GM23338 (cell line): ENCODE measurements at regions not wholly inside any gene's neighbourhood (a gene's known extent, or its start where the extent isn't known, plus 50 kb on each side); places are given as distances from the start of the nearest gene placed in this dataset.

Source experiments
- ATAC-seq: fragments of 200-7000 bp; cut with Tn5 transposase; 3 replicates; pipeline ENCODE4 v1.9.1; 2020
- DNase-seq: peaks from one replicate; pipeline ENCODE4 v3.0.0-alpha.2; 2015; ENCODE audit warnings: low spot score
- H2AFZ ChIP-seq: fragments of 200-600 bp; sonication (generic); 2 replicates; pipeline ENCODE4 v1.8.0; 2016; ENCODE audit warnings: antibody characterized with exemption, mild to moderate bottlenecking, moderate library complexity
- H3F3A ChIP-seq: fragments of 200-600 bp; sonication (generic); replicated peaks from 2 replicates; pipeline ENCODE4 v1.8.0; 2017; ENCODE audit warnings: antibody characterized with exemption, mixed run types, low read depth
- H3K27ac ChIP-seq: fragments of 200-600 bp; sonication (generic); 2 replicates; pipeline ENCODE4 v1.6.1; 2016; ENCODE audit warnings: low read depth
- H3K27me3 ChIP-seq: fragments of 200-600 bp; sonication (generic); 2 replicates; pipeline ENCODE4 v1.8.0; 2016; ENCODE audit warnings: mild to moderate bottlenecking, mixed run types, moderate library complexity; ENCODE audit not compliant: insufficient read depth
- H3K36me3 ChIP-seq: fragments of 200-600 bp; sonication (generic); 2 replicates; pipeline ENCODE4 v1.8.0; 2016; ENCODE audit warnings: mild to moderate bottlenecking; ENCODE audit not compliant: insufficient read depth
- H3K4me1 ChIP-seq: fragments of 200-600 bp; sonication (generic); 2 replicates; pipeline ENCODE4 v1.8.0; 2016; ENCODE audit warnings: mild to moderate bottlenecking, moderate library complexity; ENCODE audit not compliant: insufficient read depth
- H3K4me2 ChIP-seq: fragments of 200-600 bp; sonication (generic); 2 replicates; pipeline ENCODE4 v1.7.1; 2017; ENCODE audit warnings: mixed run types
- H3K4me3 ChIP-seq: fragments of 200-600 bp; sonication (generic); 2 replicates; pipeline ENCODE4 v1.6.1; 2016; ENCODE audit warnings: mixed run types
- H3K79me2 ChIP-seq: fragments of 200-600 bp; sonication (generic); replicated peaks from 2 replicates; pipeline ENCODE4 v1.8.0; 2017; ENCODE audit warnings: mild to moderate bottlenecking; ENCODE audit not compliant: insufficient read depth
- H3K9me2 ChIP-seq: fragments of 200-600 bp; sonication (generic); 2 replicates; pipeline ENCODE4 v1.8.0; 2017; ENCODE audit not compliant: insufficient read depth
- H4K20me1 ChIP-seq: fragments of 200-600 bp; sonication (generic); replicated peaks from 2 replicates; pipeline ENCODE4 v1.8.0; 2017; ENCODE audit warnings: mild to moderate bottlenecking; ENCODE audit not compliant: insufficient read depth
- H3K27ac Mint-ChIP-seq: 2 replicates; pipeline ENCODE4 v1.8.0; 2020; ENCODE audit warnings: inconsistent platforms, mild to moderate bottlenecking, moderate library complexity, mixed read lengths
- H3K27me3 Mint-ChIP-seq: 3 replicates; pipeline ENCODE4 v1.8.0; 2022; ENCODE audit warnings: low read depth, mild to moderate bottlenecking, moderate library complexity, mixed read lengths, inconsistent platforms; ENCODE audit not compliant: insufficient read depth, poor library complexity
- H3K36me3 Mint-ChIP-seq: 3 replicates; pipeline ENCODE4 v1.8.0; 2021; ENCODE audit warnings: low read depth, mild to moderate bottlenecking, inconsistent platforms, moderate library complexity, mixed read lengths
- H3K4me1 Mint-ChIP-seq: 3 replicates; pipeline ENCODE4 v1.8.0; 2020; ENCODE audit warnings: mild to moderate bottlenecking, inconsistent platforms, mixed read lengths
- H3K4me3 Mint-ChIP-seq: 3 replicates; pipeline ENCODE4 v1.8.0; 2021; ENCODE audit warnings: moderate library complexity, mild to moderate bottlenecking, inconsistent platforms, mixed read lengths
- H3K9me3 Mint-ChIP-seq: 3 replicates; pipeline ENCODE4 v1.8.0; 2020; ENCODE audit warnings: moderate library complexity, mild to moderate bottlenecking, inconsistent platforms, mixed read lengths
- EZH2phosphoT487 ChIP-seq: fragments of 200-600 bp; sonication (generic); IDR thresholded peaks from one replicate; pipeline ENCODE4 v1.8.1; 2018; ENCODE audit warnings: antibody characterized with exemption; ENCODE audit not compliant: unreplicated experiment
- JUNB ChIP-seq: IDR thresholded peaks from one replicate; pipeline ENCODE4 v1.6.1; 2016; ENCODE audit warnings: antibody characterized with exemption; ENCODE audit not compliant: unreplicated experiment
- NANOG ChIP-seq: IDR thresholded peaks from 2 replicates; pipeline ENCODE4 v1.6.1; 2016; ENCODE audit warnings: antibody characterized with exemption, borderline replicate concordance
- POLR2AphosphoS5 ChIP-seq: IDR thresholded peaks from 2 replicates; pipeline ENCODE4 v1.6.1; 2016; ENCODE audit warnings: antibody characterized with exemption, low read depth
- ZNF114 ChIP-seq: fragments of 250-450 bp; sonication (Bioruptor Pico); IDR thresholded peaks from 2 replicates; pipeline ENCODE4 v1.5.0; 2020; ENCODE audit warnings: mild to moderate bottlenecking, moderate library complexity
- ZNF331 ChIP-seq: fragments of 250-450 bp; sonication (Bioruptor Pico); IDR thresholded peaks from 2 replicates; pipeline ENCODE4 v1.5.0; 2020; ENCODE audit warnings: low read depth, mild to moderate bottlenecking, moderate library complexity
- TF ChIP-seq, protein P1 (sequence below): IDR thresholded peaks from 2 replicates; pipeline ENCODE4 v1.6.1; 2016; ENCODE audit warnings: antibody characterized with exemption
- TF ChIP-seq, protein P2 (sequence below): fragments of 250-450 bp; sonication (Bioruptor Pico); IDR thresholded peaks from 2 replicates; pipeline ENCODE4 v1.5.0; 2020; ENCODE audit warnings: mild to moderate bottlenecking, moderate library complexity
- TF ChIP-seq, protein P3 (sequence below), 2 experiments: fragments of 200-600 bp in 1 of 2; sonication (generic) in 1 of 2; conservative IDR thresholded peaks; 2 replicates each; pipeline versions ENCODE4 v1.5.1 to v1.6.1; 2016 to 2017; ENCODE audit warnings: antibody characterized with exemption in 2 of 2, low read depth in 2 of 2, mild to moderate bottlenecking in 2 of 2, moderate library complexity in 1 of 2

DNA sequence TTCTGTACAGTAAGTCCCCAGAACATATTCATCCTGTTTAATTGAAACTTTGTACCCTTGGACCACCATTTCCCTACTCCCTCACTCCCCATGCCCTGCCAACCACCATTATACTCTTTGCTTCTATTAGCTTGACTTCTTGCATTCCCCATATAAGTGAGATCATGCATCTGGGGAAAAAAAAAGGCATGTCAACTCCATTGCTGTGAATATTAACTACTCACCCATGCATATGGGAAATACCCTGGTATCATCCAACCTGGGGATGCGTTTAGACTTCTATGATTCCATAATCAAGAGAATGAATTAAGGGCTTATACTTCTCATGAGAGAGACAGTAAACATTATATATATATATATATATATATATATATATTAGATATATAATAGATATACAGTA lies 659.4 kb upstream of the C9orf72 start:
- peaks cover 4% of the 10 kb centered on the region; the same call in 1 of the 3 replicates for H3K4me1 Mint-ChIP-seq
- H3K4me3 Mint-ChIP-seq: no peak overlapping the region
- H3F3A ChIP-seq: no peaks in the 10 kb centered on the region
- H3K9me2 ChIP-seq: no peaks in the 10 kb centered on the region; the same call in 1 of the 2 replicates
- H3K27me3 ChIP-seq: no peaks in the 10 kb centered on the region
- ATAC-seq (no peak), DNase-seq (no peak)
- H3K27me3 Mint-ChIP-seq: no peaks in the 10 kb centered on the region
- H3K27ac Mint-ChIP-seq: no peak overlapping the region
- H3K36me3 ChIP-seq: no peaks in the 10 kb centered on the region
- no peaks in the 10 kb centered on the region for H3K36me3 Mint-ChIP-seq
- no peak overlapping the region for H3K4me3 ChIP-seq
- no peaks in the 10 kb centered on the region for H3K4me1 ChIP-seq
- TF ChIP-seq, protein P1, sequence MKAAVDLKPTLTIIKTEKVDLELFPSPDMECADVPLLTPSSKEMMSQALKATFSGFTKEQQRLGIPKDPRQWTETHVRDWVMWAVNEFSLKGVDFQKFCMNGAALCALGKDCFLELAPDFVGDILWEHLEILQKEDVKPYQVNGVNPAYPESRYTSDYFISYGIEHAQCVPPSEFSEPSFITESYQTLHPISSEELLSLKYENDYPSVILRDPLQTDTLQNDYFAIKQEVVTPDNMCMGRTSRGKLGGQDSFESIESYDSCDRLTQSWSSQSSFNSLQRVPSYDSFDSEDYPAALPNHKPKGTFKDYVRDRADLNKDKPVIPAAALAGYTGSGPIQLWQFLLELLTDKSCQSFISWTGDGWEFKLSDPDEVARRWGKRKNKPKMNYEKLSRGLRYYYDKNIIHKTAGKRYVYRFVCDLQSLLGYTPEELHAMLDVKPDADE: no peak
- no peak for TF ChIP-seq POLR2AphosphoS5
- no peak for TF ChIP-seq NANOG
- TF ChIP-seq, protein P2, sequence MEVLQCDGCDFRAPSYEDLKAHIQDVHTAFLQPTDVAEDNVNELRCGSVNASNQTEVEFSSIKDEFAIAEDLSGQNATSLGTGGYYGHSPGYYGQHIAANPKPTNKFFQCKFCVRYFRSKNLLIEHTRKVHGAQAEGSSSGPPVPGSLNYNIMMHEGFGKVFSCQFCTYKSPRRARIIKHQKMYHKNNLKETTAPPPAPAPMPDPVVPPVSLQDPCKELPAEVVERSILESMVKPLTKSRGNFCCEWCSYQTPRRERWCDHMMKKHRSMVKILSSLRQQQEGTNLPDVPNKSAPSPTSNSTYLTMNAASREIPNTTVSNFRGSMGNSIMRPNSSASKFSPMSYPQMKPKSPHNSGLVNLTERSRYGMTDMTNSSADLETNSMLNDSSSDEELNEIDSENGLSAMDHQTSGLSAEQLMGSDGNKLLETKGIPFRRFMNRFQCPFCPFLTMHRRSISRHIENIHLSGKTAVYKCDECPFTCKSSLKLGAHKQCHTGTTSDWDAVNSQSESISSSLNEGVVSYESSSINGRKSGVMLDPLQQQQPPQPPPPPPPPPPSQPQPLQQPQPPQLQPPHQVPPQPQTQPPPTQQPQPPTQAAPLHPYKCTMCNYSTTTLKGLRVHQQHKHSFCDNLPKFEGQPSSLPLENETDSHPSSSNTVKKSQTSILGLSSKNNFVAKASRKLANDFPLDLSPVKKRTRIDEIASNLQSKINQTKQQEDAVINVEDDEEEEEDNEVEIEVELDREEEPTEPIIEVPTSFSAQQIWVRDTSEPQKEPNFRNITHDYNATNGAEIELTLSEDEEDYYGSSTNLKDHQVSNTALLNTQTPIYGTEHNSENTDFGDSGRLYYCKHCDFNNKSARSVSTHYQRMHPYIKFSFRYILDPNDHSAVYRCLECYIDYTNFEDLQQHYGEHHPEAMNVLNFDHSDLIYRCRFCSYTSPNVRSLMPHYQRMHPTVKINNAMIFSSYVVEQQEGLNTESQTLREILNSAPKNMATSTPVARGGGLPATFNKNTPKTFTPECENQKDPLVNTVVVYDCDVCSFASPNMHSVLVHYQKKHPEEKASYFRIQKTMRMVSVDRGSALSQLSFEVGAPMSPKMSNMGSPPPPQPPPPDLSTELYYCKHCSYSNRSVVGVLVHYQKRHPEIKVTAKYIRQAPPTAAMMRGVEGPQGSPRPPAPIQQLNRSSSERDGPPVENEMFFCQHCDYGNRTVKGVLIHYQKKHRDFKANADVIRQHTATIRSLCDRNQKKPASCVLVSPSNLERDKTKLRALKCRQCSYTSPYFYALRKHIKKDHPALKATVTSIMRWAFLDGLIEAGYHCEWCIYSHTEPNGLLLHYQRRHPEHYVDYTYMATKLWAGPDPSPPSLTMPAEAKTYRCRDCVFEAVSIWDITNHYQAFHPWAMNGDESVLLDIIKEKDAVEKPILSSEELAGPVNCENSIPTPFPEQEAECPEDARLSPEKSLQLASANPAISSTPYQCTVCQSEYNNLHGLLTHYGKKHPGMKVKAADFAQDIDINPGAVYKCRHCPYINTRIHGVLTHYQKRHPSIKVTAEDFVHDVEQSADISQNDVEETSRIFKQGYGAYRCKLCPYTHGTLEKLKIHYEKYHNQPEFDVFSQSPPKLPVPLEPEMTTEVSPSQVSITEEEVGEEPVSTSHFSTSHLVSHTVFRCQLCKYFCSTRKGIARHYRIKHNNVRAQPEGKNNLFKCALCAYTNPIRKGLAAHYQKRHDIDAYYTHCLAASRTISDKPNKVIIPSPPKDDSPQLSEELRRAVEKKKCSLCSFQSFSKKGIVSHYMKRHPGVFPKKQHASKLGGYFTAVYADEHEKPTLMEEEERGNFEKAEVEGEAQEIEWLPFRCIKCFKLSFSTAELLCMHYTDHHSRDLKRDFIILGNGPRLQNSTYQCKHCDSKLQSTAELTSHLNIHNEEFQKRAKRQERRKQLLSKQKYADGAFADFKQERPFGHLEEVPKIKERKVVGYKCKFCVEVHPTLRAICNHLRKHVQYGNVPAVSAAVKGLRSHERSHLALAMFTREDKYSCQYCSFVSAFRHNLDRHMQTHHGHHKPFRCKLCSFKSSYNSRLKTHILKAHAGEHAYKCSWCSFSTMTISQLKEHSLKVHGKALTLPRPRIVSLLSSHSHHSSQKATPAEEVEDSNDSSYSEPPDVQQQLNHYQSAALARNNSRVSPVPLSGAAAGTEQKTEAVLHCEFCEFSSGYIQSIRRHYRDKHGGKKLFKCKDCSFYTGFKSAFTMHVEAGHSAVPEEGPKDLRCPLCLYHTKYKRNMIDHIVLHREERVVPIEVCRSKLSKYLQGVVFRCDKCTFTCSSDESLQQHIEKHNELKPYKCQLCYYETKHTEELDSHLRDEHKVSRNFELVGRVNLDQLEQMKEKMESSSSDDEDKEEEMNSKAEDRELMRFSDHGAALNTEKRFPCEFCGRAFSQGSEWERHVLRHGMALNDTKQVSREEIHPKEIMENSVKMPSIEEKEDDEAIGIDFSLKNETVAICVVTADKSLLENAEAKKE (CRISPR knock-in tag): no peak
- TF ChIP-seq JUNB: no peak
- no peak for TF ChIP-seq EZH2phosphoT487
- TF ChIP-seq, protein P3, sequence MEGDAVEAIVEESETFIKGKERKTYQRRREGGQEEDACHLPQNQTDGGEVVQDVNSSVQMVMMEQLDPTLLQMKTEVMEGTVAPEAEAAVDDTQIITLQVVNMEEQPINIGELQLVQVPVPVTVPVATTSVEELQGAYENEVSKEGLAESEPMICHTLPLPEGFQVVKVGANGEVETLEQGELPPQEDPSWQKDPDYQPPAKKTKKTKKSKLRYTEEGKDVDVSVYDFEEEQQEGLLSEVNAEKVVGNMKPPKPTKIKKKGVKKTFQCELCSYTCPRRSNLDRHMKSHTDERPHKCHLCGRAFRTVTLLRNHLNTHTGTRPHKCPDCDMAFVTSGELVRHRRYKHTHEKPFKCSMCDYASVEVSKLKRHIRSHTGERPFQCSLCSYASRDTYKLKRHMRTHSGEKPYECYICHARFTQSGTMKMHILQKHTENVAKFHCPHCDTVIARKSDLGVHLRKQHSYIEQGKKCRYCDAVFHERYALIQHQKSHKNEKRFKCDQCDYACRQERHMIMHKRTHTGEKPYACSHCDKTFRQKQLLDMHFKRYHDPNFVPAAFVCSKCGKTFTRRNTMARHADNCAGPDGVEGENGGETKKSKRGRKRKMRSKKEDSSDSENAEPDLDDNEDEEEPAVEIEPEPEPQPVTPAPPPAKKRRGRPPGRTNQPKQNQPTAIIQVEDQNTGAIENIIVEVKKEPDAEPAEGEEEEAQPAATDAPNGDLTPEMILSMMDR (conservative IDR thresholded peaks at IDR 0.05; ENCODE audit: low read depth in 2 of 2): no peak
- no peak for TF ChIP-seq ZNF114 (CRISPR knock-in tag)
- no peak for TF ChIP-seq ZNF331 (CRISPR knock-in tag)
- no peaks in the 10 kb centered on the region for H3K79me2 ChIP-seq
- H2AFZ ChIP-seq: no peak overlapping the region
- no peak overlapping the region for H3K4me2 ChIP-seq
- H4K20me1 ChIP-seq: no peaks in the 10 kb centered on the region
- no peak overlapping the region for H3K27ac ChIP-seq
- H3K9me3 Mint-ChIP-seq: no peaks in the 10 kb centered on the region
